ENCODE measurements at regions not wholly inside any gene's neighbourhood (a gene's known extent, or its start where the extent isn't known, plus 50 kb on each side); places are given as distances from the start of the nearest gene placed in this dataset.

- TF ChIP-seq YY1 (IDR thresholded peaks at IDR 0.05; ENCODE audit: insufficient read depth, insufficient read length) (no peak), ZNF274 (IDR thresholded peaks at IDR 0.05; ENCODE audit: low read depth, low read length) (no peak), SUZ12 (IDR thresholded peaks at IDR 0.05; ENCODE audit: extremely low read depth, insufficient read depth, insufficient read length) (no peak)
Measured at GRCh38 chr6:167745670-167746389, 80.9 kb upstream of the AFDN start.

Data from NT2/D1 (cell line).